ENCODE measurements at regions not wholly inside any gene's neighbourhood (a gene's known extent, or its start where the extent isn't known, plus 50 kb on each side); places are given as distances from the start of the nearest gene placed in this dataset.

DNA sequence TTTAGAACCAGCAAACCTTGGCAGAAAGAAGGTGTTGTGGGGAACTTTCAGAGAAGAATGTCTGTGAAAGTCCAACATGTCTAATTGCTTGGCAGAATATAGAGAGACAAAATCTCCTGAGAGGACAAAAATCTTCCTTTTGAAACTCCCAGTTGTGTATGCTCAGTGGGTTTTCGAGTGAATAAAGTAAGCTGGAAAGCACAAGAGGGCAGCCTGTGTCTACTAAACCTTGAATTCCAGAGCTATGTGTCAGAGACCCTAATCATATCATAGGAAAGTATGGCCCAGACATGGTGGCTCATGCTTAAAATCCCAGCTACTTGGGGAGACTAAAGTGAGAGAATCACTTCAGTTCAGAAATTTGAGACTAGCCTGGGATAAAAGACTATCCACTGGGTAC, 661.2 kb downstream of the SLC16A7 start:
- Histone ChIP-seq H3K9ac (ENCODE audit: low read depth in 2 of 2, low read length in 2 of 2) (no peak overlapping the region), H3K9me3 (no peaks in the 10 kb centered on the region), H3K4me1 (no peaks in the 10 kb centered on the region), H3K27ac (no peak overlapping the region), H3K36me3 (no peaks in the 10 kb centered on the region), H3K27me3 (no peaks in the 10 kb centered on the region), H3K4me3 (no peak overlapping the region)
- intact Hi-C loops (cut with DNase I), result no loop called here
- DNase-seq, result no peak
- TF ChIP-seq, protein P1, sequence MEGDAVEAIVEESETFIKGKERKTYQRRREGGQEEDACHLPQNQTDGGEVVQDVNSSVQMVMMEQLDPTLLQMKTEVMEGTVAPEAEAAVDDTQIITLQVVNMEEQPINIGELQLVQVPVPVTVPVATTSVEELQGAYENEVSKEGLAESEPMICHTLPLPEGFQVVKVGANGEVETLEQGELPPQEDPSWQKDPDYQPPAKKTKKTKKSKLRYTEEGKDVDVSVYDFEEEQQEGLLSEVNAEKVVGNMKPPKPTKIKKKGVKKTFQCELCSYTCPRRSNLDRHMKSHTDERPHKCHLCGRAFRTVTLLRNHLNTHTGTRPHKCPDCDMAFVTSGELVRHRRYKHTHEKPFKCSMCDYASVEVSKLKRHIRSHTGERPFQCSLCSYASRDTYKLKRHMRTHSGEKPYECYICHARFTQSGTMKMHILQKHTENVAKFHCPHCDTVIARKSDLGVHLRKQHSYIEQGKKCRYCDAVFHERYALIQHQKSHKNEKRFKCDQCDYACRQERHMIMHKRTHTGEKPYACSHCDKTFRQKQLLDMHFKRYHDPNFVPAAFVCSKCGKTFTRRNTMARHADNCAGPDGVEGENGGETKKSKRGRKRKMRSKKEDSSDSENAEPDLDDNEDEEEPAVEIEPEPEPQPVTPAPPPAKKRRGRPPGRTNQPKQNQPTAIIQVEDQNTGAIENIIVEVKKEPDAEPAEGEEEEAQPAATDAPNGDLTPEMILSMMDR (IDR thresholded peaks at IDR 0.05), result no peak

DNA sequence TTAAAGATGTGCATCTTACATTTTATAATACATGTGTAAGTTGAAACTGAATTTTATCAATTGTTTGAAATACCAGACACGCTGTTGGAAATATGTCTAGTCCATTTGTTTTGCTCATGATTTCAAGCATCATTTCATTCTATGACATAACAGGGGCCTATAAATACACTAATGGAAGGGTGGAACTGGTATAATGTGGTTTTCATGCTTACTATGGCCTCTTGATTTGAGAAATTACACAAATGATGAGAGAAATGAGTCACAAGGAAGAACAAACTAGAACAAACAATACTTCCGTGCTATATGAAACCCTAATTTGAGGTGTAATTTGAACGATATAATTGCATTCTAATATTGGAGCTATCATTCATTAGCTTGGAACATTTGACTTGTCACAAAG, 663.4 kb downstream of the SLC16A7 start:
- Histone ChIP-seq H3K27ac (no peak overlapping the region), H3K4me1 (no peaks in the 10 kb centered on the region), H3K36me3 (no peaks in the 10 kb centered on the region), H3K4me3 (no peak overlapping the region), H3K9ac (ENCODE audit: low read depth in 2 of 2, low read length in 2 of 2) (no peak overlapping the region), H3K27me3 (no peaks in the 10 kb centered on the region), H3K9me3 (no peaks in the 10 kb centered on the region)
- intact Hi-C loops (cut with DNase I), result no loop called here
- no peak for DNase-seq
- TF ChIP-seq, protein P1 (IDR thresholded peaks at IDR 0.05), result no peak

DNA sequence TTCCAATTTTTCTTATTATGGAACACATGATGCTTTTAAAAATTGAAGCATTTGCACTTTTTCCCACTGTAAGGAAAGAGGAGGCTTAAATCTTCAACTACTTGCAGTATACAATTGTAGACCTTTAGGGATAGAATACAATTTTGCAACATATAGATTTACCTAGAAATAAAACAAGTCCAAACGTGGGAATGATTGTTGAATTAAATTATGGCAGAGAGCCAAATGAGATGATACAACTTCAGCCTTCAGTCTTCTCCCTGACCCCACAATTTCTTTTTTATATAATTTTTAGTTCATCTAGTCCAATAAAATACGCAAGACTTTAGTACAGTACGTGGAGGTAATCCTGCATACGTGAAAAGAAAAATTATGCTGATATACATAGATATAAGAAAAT, 666.5 kb downstream of the SLC16A7 start:
- Histone ChIP-seq H3K9me3 (no peaks in the 10 kb centered on the region), H3K4me1 (no peaks in the 10 kb centered on the region), H3K9ac (ENCODE audit: low read depth in 2 of 2, low read length in 2 of 2) (no peak overlapping the region), H3K27me3 (no peaks in the 10 kb centered on the region), H3K36me3 (no peaks in the 10 kb centered on the region), H3K27ac (no peak overlapping the region), H3K4me3 (no peak overlapping the region)
- no peak for DNase-seq
- intact Hi-C loops (cut with DNase I), result no loop called here
- TF ChIP-seq, protein P1 (IDR thresholded peaks at IDR 0.05), result no peak

DNA sequence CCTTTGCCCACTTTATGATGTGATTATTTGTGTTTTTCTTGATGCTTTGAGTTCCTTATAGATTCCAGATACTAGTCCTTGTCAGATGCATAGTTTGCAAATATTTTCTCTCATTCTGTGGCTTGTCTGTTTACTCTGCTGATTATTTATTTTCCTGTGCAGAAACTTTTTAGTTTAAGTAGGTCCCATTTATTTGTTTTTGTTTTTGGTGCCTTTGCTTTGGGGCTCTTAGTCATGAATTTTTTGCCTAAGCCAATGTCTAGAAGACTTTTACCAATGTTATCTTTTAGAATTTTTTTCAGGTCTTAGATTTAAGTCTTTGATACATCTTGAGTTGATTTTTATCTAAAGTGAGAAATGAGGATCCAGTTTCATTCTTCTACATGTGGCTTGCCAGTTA, 667.3 kb downstream of the SLC16A7 start:
- H3K27me3 ChIP-seq, result no peaks in the 10 kb centered on the region
- no peak for DNase-seq
- intact Hi-C loops (cut with DNase I), result no loop called here

DNA sequence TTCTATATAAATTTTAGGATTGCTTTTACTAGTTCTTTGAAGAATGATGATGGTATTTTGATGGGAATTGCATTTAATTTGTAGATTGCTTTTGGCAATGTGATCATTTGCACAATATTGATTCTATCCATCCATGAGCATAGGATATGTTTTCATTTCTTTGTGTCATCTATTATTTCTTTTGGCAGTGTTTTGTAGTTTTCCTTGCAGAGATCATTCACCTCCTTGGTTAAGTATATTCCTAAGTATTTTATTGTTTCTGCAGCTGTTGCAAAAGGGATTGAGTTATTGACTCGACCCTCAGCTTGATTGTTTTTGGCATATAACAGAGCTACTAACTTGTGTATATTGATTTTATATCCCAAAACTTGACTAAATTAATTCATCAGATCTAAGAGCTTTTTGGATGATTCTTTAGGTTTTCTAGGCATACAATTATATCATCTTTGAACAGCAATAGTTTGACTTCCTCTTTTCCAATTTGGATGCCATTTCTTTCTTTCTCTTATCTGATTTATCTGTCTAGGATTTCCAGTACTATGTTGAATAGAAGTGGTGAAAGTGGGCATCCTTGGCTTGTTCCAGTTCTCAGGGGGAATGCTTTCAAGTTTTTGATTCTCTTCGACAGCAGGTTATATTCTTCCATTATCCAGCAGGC, 668.1 kb downstream of the SLC16A7 start:
- H3K4me3 ChIP-seq, result no peak overlapping the region
- DNase-seq, result no peak
- H3K27ac ChIP-seq, result no peak overlapping the region
- no peaks in the 10 kb centered on the region for H3K9me3 ChIP-seq
- H3K27me3 ChIP-seq, result no peaks in the 10 kb centered on the region
- H3K9ac ChIP-seq (ENCODE audit: low read depth in 2 of 2, low read length in 2 of 2), result no peak overlapping the region
- no peaks in the 10 kb centered on the region for H3K36me3 ChIP-seq
- intact Hi-C loops (cut with DNase I), result no loop called here
- TF ChIP-seq, protein P1 (IDR thresholded peaks at IDR 0.05), result no peak
- no peaks in the 10 kb centered on the region for H3K4me1 ChIP-seq

More for the DNA sequence above, 667.3 kb downstream of the SLC16A7 start:
- Histone ChIP-seq H3K9ac (ENCODE audit: low read depth in 2 of 2, low read length in 2 of 2) (no peak overlapping the region), H3K36me3 (no peaks in the 10 kb centered on the region), H3K4me1 (no peaks in the 10 kb centered on the region), H3K4me3 (no peak overlapping the region), H3K9me3 (no peaks in the 10 kb centered on the region), H3K27ac (no peak overlapping the region)
- TF ChIP-seq, protein P1 (IDR thresholded peaks at IDR 0.05), result no peak

Measured in colonic mucosa (tissue), 4 donors.